MCF 10A (cell line): ENCODE measurements at regions not wholly inside any gene's neighbourhood (a gene's known extent, or its start where the extent isn't known, plus 50 kb on each side); places are given as distances from the start of the nearest gene placed in this dataset.

Source experiments
- BruUV-seq: library from RNA; stranded (reverse); fragments of 400-500 nt; replicated peaks from 2 replicates; lab custom pipeline; 2021; lab: Mats Ljungman, UMichigan
- CTCF ChIA-PET: fragments of 300-600 bp; sonication (Branson Sonifier 250); formaldehyde crosslinking; extraction: SDS; loops from one replicate; lab custom pipeline; 2021; ENCODE audit warnings: antibody characterized with exemption, inconsistent platforms; lab: Yijun Ruan, JAX
- POLR2A ChIA-PET: fragments of 300-600, 350-650 bp; sonication (Branson Sonifier 250); formaldehyde crosslinking; extraction: SDS; loops from one replicate; lab custom pipeline; 2020; ENCODE audit warnings: antibody characterized with exemption, inconsistent platforms; lab: Yijun Ruan, JAX
- DNase-seq: peaks from one replicate; pipeline ENCODE4 v3.0.0-alpha.2; 2018; ENCODE audit not compliant: unreplicated experiment
- H3K27ac Mint-ChIP-seq: one replicate; pipeline ENCODE4 v1.8.0; 2022; ENCODE audit warnings: mild to moderate bottlenecking, low read depth, mixed read lengths; ENCODE audit not compliant: unreplicated experiment
- H3K27me3 Mint-ChIP-seq: one replicate; pipeline ENCODE4 v1.8.0; 2022; ENCODE audit warnings: mixed read lengths; ENCODE audit not compliant: insufficient read depth, unreplicated experiment
- H3K36me3 Mint-ChIP-seq: one replicate; pipeline ENCODE4 v1.8.0; 2022; ENCODE audit warnings: mild to moderate bottlenecking, moderate library complexity, mixed read lengths; ENCODE audit not compliant: insufficient read depth, unreplicated experiment
- H3K4me1 Mint-ChIP-seq: one replicate; pipeline ENCODE4 v1.8.0; 2022; ENCODE audit warnings: mixed read lengths; ENCODE audit not compliant: insufficient read depth, unreplicated experiment
- H3K4me3 Mint-ChIP-seq: one replicate; pipeline ENCODE4 v1.8.0; 2022; ENCODE audit warnings: mild to moderate bottlenecking, moderate library complexity, mixed read lengths; ENCODE audit not compliant: unreplicated experiment
- H3K9me3 Mint-ChIP-seq: one replicate; pipeline ENCODE4 v1.8.0; 2022; ENCODE audit warnings: mixed read lengths; ENCODE audit not compliant: unreplicated experiment
- intact Hi-C: fragments of 100-400 bp; cut with micrococcal nuclease; formaldehyde crosslinking; loops from 2 replicates; pipeline ENCODE4 v1.14.1; 2022
- TF ChIP-seq, protein P1 (sequence below): fragments of 200-600 bp; IDR thresholded peaks from one replicate; pipeline ENCODE4 v1.8.0; 2022; ENCODE audit warnings: antibody characterized with exemption, mild to moderate bottlenecking; ENCODE audit not compliant: unreplicated experiment

DNA sequence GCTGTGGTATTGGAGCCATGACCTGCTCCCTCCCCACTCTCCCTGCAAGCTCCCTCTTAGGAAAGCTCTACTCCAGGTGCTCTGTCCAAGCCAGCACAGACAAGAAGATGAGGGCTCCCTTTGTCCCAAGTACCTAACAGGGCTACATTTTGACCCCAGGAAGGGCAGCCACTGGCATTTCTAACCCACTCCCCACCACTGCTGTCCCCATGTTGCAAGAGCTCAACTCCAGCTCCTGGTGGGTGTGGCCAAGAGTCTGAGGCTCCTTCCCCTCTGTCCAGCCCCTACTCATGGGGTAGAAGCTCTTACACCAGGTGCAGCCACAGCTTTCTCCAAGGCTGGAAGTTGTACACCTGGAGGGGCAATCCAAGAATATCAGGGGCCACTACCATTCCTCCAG lies 127.0 kb upstream of the NPAS2 start:
- peaks cover 21% of the 10 kb centered on the region for H3K9me3 Mint-ChIP-seq
- ChIA-PET POLR2A (no interaction called here), CTCF (interaction anchor here (0.7 kb wide), 1 partner anchor 118 kb away, joined by 3 read pairs; no protein-coding TSS in a partner anchor)
- no peak overlapping the region for H3K27ac Mint-ChIP-seq
- H3K27me3 Mint-ChIP-seq: no peaks in the 10 kb centered on the region
- TF ChIP-seq, protein P1, sequence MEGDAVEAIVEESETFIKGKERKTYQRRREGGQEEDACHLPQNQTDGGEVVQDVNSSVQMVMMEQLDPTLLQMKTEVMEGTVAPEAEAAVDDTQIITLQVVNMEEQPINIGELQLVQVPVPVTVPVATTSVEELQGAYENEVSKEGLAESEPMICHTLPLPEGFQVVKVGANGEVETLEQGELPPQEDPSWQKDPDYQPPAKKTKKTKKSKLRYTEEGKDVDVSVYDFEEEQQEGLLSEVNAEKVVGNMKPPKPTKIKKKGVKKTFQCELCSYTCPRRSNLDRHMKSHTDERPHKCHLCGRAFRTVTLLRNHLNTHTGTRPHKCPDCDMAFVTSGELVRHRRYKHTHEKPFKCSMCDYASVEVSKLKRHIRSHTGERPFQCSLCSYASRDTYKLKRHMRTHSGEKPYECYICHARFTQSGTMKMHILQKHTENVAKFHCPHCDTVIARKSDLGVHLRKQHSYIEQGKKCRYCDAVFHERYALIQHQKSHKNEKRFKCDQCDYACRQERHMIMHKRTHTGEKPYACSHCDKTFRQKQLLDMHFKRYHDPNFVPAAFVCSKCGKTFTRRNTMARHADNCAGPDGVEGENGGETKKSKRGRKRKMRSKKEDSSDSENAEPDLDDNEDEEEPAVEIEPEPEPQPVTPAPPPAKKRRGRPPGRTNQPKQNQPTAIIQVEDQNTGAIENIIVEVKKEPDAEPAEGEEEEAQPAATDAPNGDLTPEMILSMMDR: no peak
- H3K4me3 Mint-ChIP-seq: no peak overlapping the region
- DNase-seq: no peak
- intact Hi-C loops: no loop called here
- peaks cover 5% of the 10 kb centered on the region for H3K4me1 Mint-ChIP-seq
- H3K36me3 Mint-ChIP-seq: no peaks in the 10 kb centered on the region
- no TSS peak for BruUV-seq

DNA sequence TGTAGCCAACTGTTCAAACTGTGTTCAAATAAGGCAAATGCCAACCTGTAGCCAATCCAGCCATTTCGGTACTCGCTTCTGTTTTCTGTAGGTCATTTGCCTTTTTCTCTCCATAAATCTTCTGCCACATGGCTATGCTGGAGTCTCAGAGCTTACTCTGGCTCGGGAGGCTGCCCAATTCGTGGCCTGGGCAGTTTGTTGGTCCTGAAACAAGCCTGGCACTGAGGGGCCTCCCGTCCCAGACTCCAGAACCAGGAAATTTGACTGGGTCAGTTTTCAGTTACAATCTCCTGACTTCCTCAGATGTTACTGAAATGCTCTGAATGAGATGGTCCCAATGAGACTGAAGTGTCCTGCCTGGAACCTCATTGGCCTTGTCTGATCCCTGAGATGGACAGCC lies 120.8 kb upstream of the NPAS2 start:
- TF ChIP-seq, protein P1: no peak
- no peak for DNase-seq
- H3K9me3 Mint-ChIP-seq: peaks cover 28% of the 10 kb centered on the region
- no peaks in the 10 kb centered on the region for H3K27me3 Mint-ChIP-seq
- no peaks in the 10 kb centered on the region for H3K36me3 Mint-ChIP-seq
- CTCF ChIA-PET: no interaction called here
- no peak overlapping the region for H3K27ac Mint-ChIP-seq
- H3K4me3 Mint-ChIP-seq: no peak overlapping the region
- H3K4me1 Mint-ChIP-seq: no peaks in the 10 kb centered on the region
- POLR2A ChIA-PET: no interaction called here
- intact Hi-C loops: no loop called here
- BruUV-seq: no TSS peak

DNA sequence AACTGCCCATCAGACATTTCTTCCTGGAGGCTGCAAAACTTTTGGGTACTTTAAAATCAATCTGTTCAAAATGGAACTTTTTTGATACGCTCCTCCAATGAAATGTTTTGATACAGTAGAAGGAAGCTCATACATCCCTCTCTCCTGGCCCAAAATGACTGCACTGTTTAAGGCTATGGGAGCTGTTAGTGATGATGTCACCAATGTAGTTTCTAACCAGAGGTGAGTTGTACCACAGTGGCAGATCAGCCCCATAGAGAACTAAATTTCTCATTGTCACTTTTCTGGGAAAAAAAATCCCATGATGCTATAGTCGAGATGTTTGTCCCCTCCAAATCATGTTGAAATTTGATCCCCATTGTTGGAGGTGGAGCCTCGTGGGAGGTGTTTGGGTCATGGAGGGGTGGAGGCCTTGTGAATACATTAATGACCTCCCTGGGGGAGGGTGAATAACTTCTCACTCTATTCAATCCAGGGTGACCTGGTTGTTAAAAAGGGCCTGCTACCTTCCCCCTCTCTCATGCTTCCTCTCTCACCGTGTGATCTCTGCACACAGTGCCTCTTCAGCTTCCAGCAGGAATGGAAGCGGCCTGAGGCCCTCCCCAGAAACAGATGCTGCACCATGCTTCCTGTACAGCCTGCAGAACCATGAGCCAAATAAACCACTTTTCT lies 117.4 kb upstream of the NPAS2 start:
- intact Hi-C loops: no loop called here
- TF ChIP-seq, protein P1: no peak
- CTCF ChIA-PET: interaction anchor here (0.6 to 0.8 kb wide), 2 partner anchors 11 to 40 kb away, joined by 4 read pairs; no protein-coding TSS in a partner anchor
- peaks cover 8% of the 10 kb centered on the region for H3K4me1 Mint-ChIP-seq
- peaks cover 12% of the 10 kb centered on the region for H3K9me3 Mint-ChIP-seq
- no peak overlapping the region for H3K27ac Mint-ChIP-seq
- no peaks in the 10 kb centered on the region for H3K27me3 Mint-ChIP-seq
- no peaks in the 10 kb centered on the region for H3K36me3 Mint-ChIP-seq
- POLR2A ChIA-PET: no interaction called here
- no peak for DNase-seq
- no peak overlapping the region for H3K4me3 Mint-ChIP-seq
- BruUV-seq: no TSS peak

DNA sequence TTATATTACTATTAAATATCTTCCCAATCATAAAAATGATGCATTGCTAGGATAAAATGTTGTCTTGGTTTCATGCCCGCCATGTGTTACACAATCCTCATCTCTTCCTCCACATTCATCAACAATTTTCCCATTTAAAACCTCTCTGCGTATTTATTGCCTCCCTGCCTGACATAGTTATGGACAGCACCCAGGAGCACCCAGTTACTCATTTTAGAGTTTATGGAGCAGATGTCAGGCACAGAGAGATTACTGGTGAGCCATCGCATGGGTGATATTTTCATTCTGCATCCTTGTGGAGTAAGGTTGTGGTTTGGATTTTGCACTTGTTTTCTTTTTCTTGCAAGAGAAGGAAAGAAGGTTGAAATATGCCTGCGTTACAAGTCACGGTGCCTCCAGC lies 116.7 kb upstream of the NPAS2 start:
- Mint-ChIP-seq H3K4me3 (no peak overlapping the region), H3K27ac (no peak overlapping the region), H3K4me1 (peaks cover 13% of the 10 kb centered on the region), H3K27me3 (no peaks in the 10 kb centered on the region), H3K9me3 (peaks cover 12% of the 10 kb centered on the region), H3K36me3 (no peaks in the 10 kb centered on the region)
- no TSS peak for BruUV-seq
- POLR2A ChIA-PET: no interaction called here
- TF ChIP-seq, protein P1: no peak
- DNase-seq: no peak
- CTCF ChIA-PET: no interaction called here
- intact Hi-C loops: no loop called here
